ENCODE measurements at regions not wholly inside any gene's neighbourhood (a gene's known extent, or its start where the extent isn't known, plus 50 kb on each side); places are given as distances from the start of the nearest gene placed in this dataset.

GRCh38 chr14:61184112-61184511 lies 97.0 kb downstream of the TMEM30B start:
- Histone ChIP-seq H2BK20ac (ENCODE audit: low read length) (no peak overlapping the region), H3K4me1 (replicated peaks in 1 of 4; ENCODE audit: control insufficient read depth in 3 of 4, insufficient read depth in 4 of 4, low read length in 3 of 4) (peaks cover 0 to 5% (median under 1%) of the 10 kb centered on the region in 4 experiments; a peak in 3 of 7 replicates), H3K23me2 (ENCODE audit: low read depth, low read length) (peaks cover 4% of the 10 kb centered on the region; the same call in 1 of the 2 replicates), H3K27me3 (replicated peaks in 1 of 4; ENCODE audit: control insufficient read depth in 3 of 4, extremely low read depth in 1 of 4, insufficient read depth in 3 of 4, low read length in 3 of 4) (no peaks in the 10 kb centered on the region), H4K5ac (ENCODE audit: insufficient read length, low read depth, low read length) (no peak overlapping the region), H4K8ac (ENCODE audit: extremely low read depth, insufficient read depth, low read length) (no peak overlapping the region), H3K14ac (ENCODE audit: insufficient read length) (no peak overlapping the region), H3K4ac (replicated peaks; ENCODE audit: insufficient read length, low read depth, low read length) (no peak overlapping the region), H2BK15ac (ENCODE audit: low read length) (no peak overlapping the region), H3K27ac (ENCODE audit: low read depth, low read length) (no peak overlapping the region), H3K56ac (replicated peaks; ENCODE audit: insufficient read length, low read depth, low read length) (no peak overlapping the region), H3K4me3 (ENCODE audit: extremely low read depth in 1 of 4, insufficient read depth in 2 of 4, low read depth in 3 of 4, low read length in 4 of 4) (no peak overlapping the region), H2AK5ac (ENCODE audit: low read depth, low read length) (no peak overlapping the region), H2BK5ac (ENCODE audit: low read depth, low read length) (no peak overlapping the region), H2BK12ac (ENCODE audit: low read depth, low read length) (no peak overlapping the region), H3K4me2 (ENCODE audit: insufficient read depth in 1 of 2, low read depth in 2 of 2, low read length in 2 of 2) (no peak overlapping the region), H3K18ac (ENCODE audit: extremely low read depth, low read length) (no peak overlapping the region), H3K36me3 (ENCODE audit: control insufficient read depth in 2 of 4, insufficient read depth in 4 of 4, low read length in 3 of 4) (no peaks in the 10 kb centered on the region), H3K79me2 (ENCODE audit: control insufficient read depth in 1 of 2, insufficient read depth in 2 of 2, low read length in 2 of 2) (no peaks in the 10 kb centered on the region), H2BK120ac (replicated peaks; ENCODE audit: low read depth, low read length) (no peak overlapping the region), H4K20me1 (replicated peaks in 1 of 2; ENCODE audit: control insufficient read depth in 1 of 2, insufficient read depth in 2 of 2, low read length in 2 of 2) (peaks cover 0 to 2% of the 10 kb centered on the region in 2 experiments), H3K9ac (replicated peaks in 1 of 4; ENCODE audit: extremely low read depth in 1 of 4, low read depth in 3 of 4, low read length in 3 of 4) (no peak overlapping the region), H4K91ac (replicated peaks; ENCODE audit: insufficient read length, low read length) (no peak overlapping the region), H3K9me3 (ENCODE audit: insufficient read depth in 2 of 2, low read depth in 1 of 2, low read length in 1 of 2) (no peaks in the 10 kb centered on the region), H3K23ac (ENCODE audit: insufficient read length) (no peak overlapping the region), H2AFZ (ENCODE audit: low read length) (no peak overlapping the region), H3K79me1 (ENCODE audit: low read depth, low read length) (no peaks in the 10 kb centered on the region)
- TF ChIP-seq NANOG (IDR thresholded peaks at IDR 0.05; ENCODE audit: insufficient read depth, low read depth, low read length, poor library complexity, severe bottlenecking) (no peak), RFX5 (IDR thresholded peaks at IDR 0.05; ENCODE audit: borderline replicate concordance, low read depth, low read length) (no peak), BCL11A (IDR thresholded peaks at IDR 0.05; ENCODE audit: low read depth in 2 of 2, low read length in 2 of 2) (no peak), NRF1 (IDR thresholded peaks at IDR 0.05; ENCODE audit: low read depth, low read length) (no peak), POLR2AphosphoS5 (IDR thresholded peaks at IDR 0.05; ENCODE audit: low read depth, low read length) (no peak), CTCF (IDR thresholded peaks at IDR 0.05; ENCODE audit: control extremely low read depth in 1 of 3, insufficient read depth in 1 of 3, low read depth in 1 of 3, low read length in 3 of 3) (no peak)
- FAIRE-seq (no peak), DNase-seq (ENCODE audit: low read depth in 1 of 2, low spot score in 2 of 2) (no peak)
- POLR2A ChIA-PET (ENCODE audit: partially characterized antibody): no interaction called here
- CTCF ChIA-PET (ENCODE audit: partially characterized antibody): no interaction called here
- WGBS, 2 experiments (ENCODE audit: extremely low coverage in 1 of 2, insufficient coverage in 1 of 2, insufficient read length in 1 of 2, insufficient replicate concordance in 2 of 2, low coverage in 1 of 2, low lambda C conversion rate in 2 of 2, missing lambda C conversion rate in 1 of 2): 92% methylated on average over 2 of the region's 2 CpGs; no CpG with 5 or more reads in 1 of the 2 experiments
